Caco-2 (cell line): ENCODE measurements at regions not wholly inside any gene's neighbourhood (a gene's known extent, or its start where the extent isn't known, plus 50 kb on each side); places are given as distances from the start of the nearest gene placed in this dataset.

Source experiments
- BruUV-seq: library from RNA; stranded (reverse); fragments of 400-500 nt; replicated peaks from 2 replicates; lab custom pipeline; 2021; lab: Mats Ljungman, UMichigan
- CTCF ChIA-PET: fragments of 300-600 bp; sonication (Branson Sonifier 250); formaldehyde crosslinking; loops from one replicate; lab custom pipeline; 2022; ENCODE audit warnings: antibody characterized with exemption; lab: Charles Lee
- POLR2A ChIA-PET: fragments of 300-600 bp; sonication (Branson Sonifier 250); formaldehyde crosslinking; loops from one replicate; lab custom pipeline; 2022; ENCODE audit warnings: antibody characterized with exemption; lab: Charles Lee
- DNase-seq, 2 experiments: peaks; one replicate each; pipeline versions ENCODE4 v3.0.0 to v3.0.0-alpha.2; 2020 to 2022
- H3K27me3 ChIP-seq: replicated peaks from 2 replicates; pipeline ENCODE4 v1.6.0; 2011; ENCODE audit warnings: low read length; ENCODE audit not compliant: control insufficient read depth, insufficient read depth
- H3K36me3 ChIP-seq: 2 replicates; pipeline ENCODE4 v1.5.1; 2011; ENCODE audit warnings: low read length; ENCODE audit not compliant: control insufficient read depth, insufficient read depth
- H3K4me1 ChIP-seq: fragments of 250-450 bp; sonication (Bioruptor Pico); 2 replicates; pipeline ENCODE4 v1.5.1; 2020; ENCODE audit warnings: mild to moderate bottlenecking
- H3K4me3 ChIP-seq: 2 replicates; pipeline ENCODE4 v1.5.1; 2011; ENCODE audit warnings: low read depth, mild to moderate bottlenecking, control low read depth, low read length
- H3K9me3 ChIP-seq: fragments of 250-450 bp; sonication (Bioruptor Pico); 2 replicates; pipeline ENCODE4 v1.5.1; 2020; ENCODE audit warnings: mild to moderate bottlenecking, moderate library complexity
- H3K27ac Mint-ChIP-seq: one replicate; pipeline ENCODE4 v1.8.0; 2022; ENCODE audit warnings: mixed read lengths; ENCODE audit not compliant: unreplicated experiment
- H3K27me3 Mint-ChIP-seq: one replicate; pipeline ENCODE4 v1.8.0; 2022; ENCODE audit warnings: mixed read lengths; ENCODE audit not compliant: insufficient read depth, unreplicated experiment
- H3K36me3 Mint-ChIP-seq: one replicate; pipeline ENCODE4 v1.8.0; 2022; ENCODE audit warnings: mild to moderate bottlenecking, mixed read lengths; ENCODE audit not compliant: insufficient read depth, unreplicated experiment
- H3K4me1 Mint-ChIP-seq: one replicate; pipeline ENCODE4 v1.8.0; 2022; ENCODE audit warnings: low read depth, mixed read lengths; ENCODE audit not compliant: unreplicated experiment
- H3K4me3 Mint-ChIP-seq: one replicate; pipeline ENCODE4 v1.8.0; 2022; ENCODE audit warnings: mild to moderate bottlenecking, moderate library complexity, mixed read lengths; ENCODE audit not compliant: unreplicated experiment
- H3K9me3 Mint-ChIP-seq: one replicate; pipeline ENCODE4 v1.8.0; 2022; ENCODE audit warnings: mixed read lengths; ENCODE audit not compliant: unreplicated experiment
- intact Hi-C: fragments of 100-400 bp; cut with micrococcal nuclease; formaldehyde crosslinking; loops from one replicate; pipeline ENCODE4 v1.10.0; 2022; ENCODE audit not compliant: unreplicated experiment
- TF ChIP-seq, protein P1 (sequence below), 2 experiments: fragments of 200-600 bp in 1 of 2; IDR thresholded peaks; 1 replicate in 1 of 2; 2 replicates in 1 of 2; pipeline versions ENCODE4 v1.5.1 to v1.8.0; 2011 to 2022; ENCODE audit warnings: antibody characterized with exemption in 1 of 2, control low read depth in 1 of 2, inconsistent platforms in 1 of 2, low read depth in 1 of 2, low read length in 1 of 2, mild to moderate bottlenecking in 1 of 2, moderate library complexity in 1 of 2; ENCODE audit not compliant: insufficient read depth in 1 of 2, severe bottlenecking in 1 of 2, unreplicated experiment in 1 of 2

DNA sequence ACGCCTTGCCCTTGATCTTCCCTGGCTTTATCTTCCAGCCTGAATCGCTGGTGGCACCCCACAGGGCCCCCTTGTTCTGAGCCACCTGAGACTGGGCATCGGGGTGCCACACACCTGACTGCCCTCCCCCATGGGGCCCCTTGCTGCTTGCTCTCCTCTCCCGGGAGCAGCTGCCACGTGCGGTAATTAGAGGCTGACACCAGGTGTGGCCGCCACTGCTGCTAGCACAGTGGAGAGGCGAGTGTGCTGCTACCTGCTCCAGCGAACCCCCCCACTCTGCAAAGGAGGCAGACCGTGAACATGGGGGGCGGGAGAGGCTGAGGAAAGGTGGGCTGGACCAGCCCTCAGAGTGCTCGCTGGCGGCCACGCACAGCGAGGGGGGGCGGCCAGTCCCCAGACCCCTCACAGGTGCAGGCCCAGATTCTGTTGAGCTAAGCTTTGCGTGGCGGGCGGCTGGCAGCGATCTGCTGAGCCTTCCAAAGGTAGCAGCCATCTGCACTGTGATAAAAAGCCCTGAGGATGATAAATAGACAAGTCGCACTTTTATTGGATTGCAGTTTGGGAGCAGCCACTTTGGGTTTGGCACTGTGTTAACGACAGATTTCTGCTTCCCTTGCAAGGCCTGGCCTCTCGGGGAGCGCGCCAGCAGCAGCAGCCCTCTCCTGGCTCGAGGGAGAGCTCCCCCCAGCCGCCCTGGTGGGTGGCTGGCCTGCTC is 167.9 kb upstream of the GSE1 start:
- DNase-seq: peak in 1 of 2 experiments; percentile 50
- TF ChIP-seq, protein P1, sequence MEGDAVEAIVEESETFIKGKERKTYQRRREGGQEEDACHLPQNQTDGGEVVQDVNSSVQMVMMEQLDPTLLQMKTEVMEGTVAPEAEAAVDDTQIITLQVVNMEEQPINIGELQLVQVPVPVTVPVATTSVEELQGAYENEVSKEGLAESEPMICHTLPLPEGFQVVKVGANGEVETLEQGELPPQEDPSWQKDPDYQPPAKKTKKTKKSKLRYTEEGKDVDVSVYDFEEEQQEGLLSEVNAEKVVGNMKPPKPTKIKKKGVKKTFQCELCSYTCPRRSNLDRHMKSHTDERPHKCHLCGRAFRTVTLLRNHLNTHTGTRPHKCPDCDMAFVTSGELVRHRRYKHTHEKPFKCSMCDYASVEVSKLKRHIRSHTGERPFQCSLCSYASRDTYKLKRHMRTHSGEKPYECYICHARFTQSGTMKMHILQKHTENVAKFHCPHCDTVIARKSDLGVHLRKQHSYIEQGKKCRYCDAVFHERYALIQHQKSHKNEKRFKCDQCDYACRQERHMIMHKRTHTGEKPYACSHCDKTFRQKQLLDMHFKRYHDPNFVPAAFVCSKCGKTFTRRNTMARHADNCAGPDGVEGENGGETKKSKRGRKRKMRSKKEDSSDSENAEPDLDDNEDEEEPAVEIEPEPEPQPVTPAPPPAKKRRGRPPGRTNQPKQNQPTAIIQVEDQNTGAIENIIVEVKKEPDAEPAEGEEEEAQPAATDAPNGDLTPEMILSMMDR (IDR thresholded peaks at IDR 0.05; ENCODE audit: insufficient read depth in 1 of 2, low read depth in 1 of 2, low read length in 1 of 2, severe bottlenecking in 1 of 2, unreplicated experiment in 1 of 2): peak; percentile 21 to 31
- Histone ChIP-seq H3K27me3 (no peaks in the 10 kb centered on the region), H3K9me3 (no peaks in the 10 kb centered on the region), H3K4me3 (no peak overlapping the region), H3K36me3 (no peaks in the 10 kb centered on the region), H3K4me1 (peaks cover 45% of the 10 kb centered on the region)
- intact Hi-C loops: loop anchor here (5.0 kb wide), 1 partner anchor 307 kb away; the partner anchor contains the start of gene C16orf74
- CTCF ChIA-PET: interaction anchor here (1.0 to 1.3 kb wide), 2 partner anchors 8 to 47 kb away, joined by 3 to 4 read pairs; no protein-coding TSS in a partner anchor
- no TSS peak for BruUV-seq
- no peak overlapping the region for H3K4me3 Mint-ChIP-seq
- no peaks in the 10 kb centered on the region for H3K36me3 Mint-ChIP-seq
- POLR2A ChIA-PET: interaction anchor here (0.5 kb wide), 1 partner anchor 108 kb away, joined by 3 read pairs; no protein-coding TSS in a partner anchor
- no peaks in the 10 kb centered on the region for H3K9me3 Mint-ChIP-seq
- H3K4me1 Mint-ChIP-seq: peaks cover 24% of the 10 kb centered on the region
- H3K27ac Mint-ChIP-seq: no peak overlapping the region
- no peaks in the 10 kb centered on the region for H3K27me3 Mint-ChIP-seq

DNA sequence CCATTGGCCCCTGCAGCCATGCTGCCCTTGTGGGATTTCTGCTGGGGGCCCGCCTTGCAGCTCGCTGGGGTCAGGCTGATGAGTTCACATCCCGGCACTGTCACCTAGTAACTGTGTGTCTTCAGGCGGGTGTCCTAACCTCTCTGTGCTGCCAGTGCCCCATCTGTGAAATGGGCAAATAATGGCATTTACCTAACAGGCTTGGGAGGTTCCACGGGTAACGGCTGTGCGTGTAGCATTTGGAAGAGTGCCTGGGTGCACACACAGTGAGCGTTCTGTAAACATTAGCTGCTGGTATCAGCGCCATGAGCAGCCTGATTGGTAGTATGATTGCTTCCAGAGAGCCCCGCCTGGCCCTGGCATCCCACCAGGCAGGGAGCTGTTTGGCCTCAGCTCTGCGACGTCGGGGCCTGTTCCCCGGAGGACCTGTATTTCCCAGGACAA is 167.3 kb upstream of the GSE1 start:
- intact Hi-C loops: loop anchor here (5.0 kb wide), 1 partner anchor 306 kb away; the partner anchor contains the start of gene C16orf74
- no TSS peak for BruUV-seq
- no peak for DNase-seq
- H3K4me3 Mint-ChIP-seq: no peak overlapping the region
- H3K36me3 ChIP-seq: no peaks in the 10 kb centered on the region
- ChIA-PET POLR2A (interaction anchor here (0.5 kb wide), 1 partner anchor 108 kb away, joined by 3 read pairs; no protein-coding TSS in a partner anchor), CTCF (interaction anchor here (1.0 to 1.3 kb wide), 2 partner anchors 8 to 48 kb away, joined by 3 to 4 read pairs; no protein-coding TSS in a partner anchor)
- H3K27ac Mint-ChIP-seq: no peak overlapping the region
- H3K9me3 ChIP-seq: no peaks in the 10 kb centered on the region
- TF ChIP-seq, protein P1 (IDR thresholded peaks at IDR 0.05; ENCODE audit: insufficient read depth in 1 of 2, low read depth in 1 of 2, low read length in 1 of 2, severe bottlenecking in 1 of 2, unreplicated experiment in 1 of 2): no peak
- no peaks in the 10 kb centered on the region for H3K9me3 Mint-ChIP-seq
- H3K4me1 ChIP-seq: peaks cover 45% of the 10 kb centered on the region
- H3K4me1 Mint-ChIP-seq: peaks cover 24% of the 10 kb centered on the region
- no peaks in the 10 kb centered on the region for H3K27me3 Mint-ChIP-seq
- H3K36me3 Mint-ChIP-seq: no peaks in the 10 kb centered on the region
- no peak overlapping the region for H3K4me3 ChIP-seq
- H3K27me3 ChIP-seq: no peaks in the 10 kb centered on the region

DNA sequence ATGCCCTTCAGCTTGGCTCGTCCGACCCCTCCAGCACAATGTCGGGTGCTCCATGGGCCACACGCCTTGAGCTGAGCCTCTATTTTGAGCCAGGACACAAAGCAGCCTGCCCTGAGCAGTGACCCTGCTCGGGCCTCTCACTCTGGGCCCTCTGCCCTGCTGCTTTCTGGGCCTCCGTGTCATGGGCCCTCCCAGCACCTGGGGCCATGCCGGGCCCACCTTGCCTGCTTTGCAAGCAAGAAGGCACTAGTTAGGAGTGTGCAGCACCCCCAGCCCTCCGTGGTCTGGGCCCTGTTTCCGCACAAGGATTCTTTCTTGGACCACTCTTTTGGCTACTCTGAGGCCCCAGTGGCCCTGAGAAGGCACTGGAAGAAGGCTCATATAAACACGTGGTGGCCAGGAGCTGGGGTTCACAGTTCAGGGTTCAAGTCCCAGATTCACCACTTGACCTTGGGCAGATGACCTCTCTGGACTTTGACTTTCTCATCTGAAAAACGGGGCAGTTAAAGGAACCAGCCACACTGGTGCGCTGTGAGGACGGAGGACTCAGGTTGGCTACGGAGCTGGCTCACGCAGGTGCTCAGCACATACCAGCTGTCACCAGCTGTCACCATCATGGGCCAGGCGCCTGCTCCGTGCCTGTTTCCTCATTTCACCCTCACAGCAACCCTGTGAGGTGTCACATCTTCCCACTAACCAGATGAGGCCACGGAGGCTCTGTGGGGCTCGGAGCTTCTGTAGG is 166.0 kb upstream of the GSE1 start:
- no peaks in the 10 kb centered on the region for H3K36me3 Mint-ChIP-seq
- H3K27me3 Mint-ChIP-seq: no peaks in the 10 kb centered on the region
- H3K4me1 Mint-ChIP-seq: peaks cover 22% of the 10 kb centered on the region
- intact Hi-C loops: loop anchor here (5.0 kb wide), 1 partner anchor 305 kb away; the partner anchor contains the start of gene C16orf74
- no peak overlapping the region for H3K27ac Mint-ChIP-seq
- H3K27me3 ChIP-seq: no peaks in the 10 kb centered on the region
- no peaks in the 10 kb centered on the region for H3K9me3 ChIP-seq
- ChIA-PET POLR2A (interaction anchor here (2.3 kb wide), 1 partner anchor 10 kb away, joined by 21 read pairs; no protein-coding TSS in a partner anchor), CTCF (interaction anchor here (1.0 to 3.3 kb wide), 5 partner anchors 10 to 47 kb away, joined by 3 to 18 read pairs (median 5); no protein-coding TSS in a partner anchor)
- no peaks in the 10 kb centered on the region for H3K9me3 Mint-ChIP-seq
- no TSS peak for BruUV-seq
- H3K36me3 ChIP-seq: no peaks in the 10 kb centered on the region
- TF ChIP-seq, protein P1 (IDR thresholded peaks at IDR 0.05; ENCODE audit: insufficient read depth in 1 of 2, low read depth in 1 of 2, low read length in 1 of 2, severe bottlenecking in 1 of 2, unreplicated experiment in 1 of 2): no peak
- no peak overlapping the region for H3K4me3 Mint-ChIP-seq
- DNase-seq: no peak
- H3K4me3 ChIP-seq: no peak overlapping the region
- peaks cover 45% of the 10 kb centered on the region for H3K4me1 ChIP-seq
